ENCODE measurements at regions not wholly inside any gene's neighbourhood (a gene's known extent, or its start where the extent isn't known, plus 50 kb on each side); places are given as distances from the start of the nearest gene placed in this dataset.

- Histone ChIP-seq H3K27ac (no peak overlapping the region), H3K4me1 (peaks cover 0 to under 1% (median 0%) of the 10 kb centered on the region in 4 donors), H3K4me3 (no peak overlapping the region), H3K9me3 (no peaks in the 10 kb centered on the region), H3K36me3 (no peaks in the 10 kb centered on the region), H3K27me3 (no peaks in the 10 kb centered on the region)
- no peak for DNase-seq
- ATAC-seq: no peak
- TF ChIP-seq POLR2A (IDR thresholded peaks at IDR 0.05) (no peak), CTCF (IDR thresholded peaks at IDR 0.05) (no peak)
- intact Hi-C loops (cut with DNase I): no loop called here
- WGBS (ENCODE audit: insufficient coverage, low coverage, low lambda C conversion rate, missing lambda C conversion rate): no CpG with 5 or more reads among the region's 1 CpG
These were observed 95.9 kb downstream of the XCL2 start for GRCh38 chr1:168447871-168448270.

- Histone ChIP-seq H3K27me3 (no peaks in the 10 kb centered on the region), H3K27ac (no peak overlapping the region), H3K4me1 (no peaks in the 10 kb centered on the region), H3K36me3 (no peaks in the 10 kb centered on the region), H3K9me3 (no peaks in the 10 kb centered on the region), H3K4me3 (no peak overlapping the region)
- DNase-seq: no peak
- ATAC-seq: no peak
- WGBS (ENCODE audit: insufficient coverage, low coverage, low lambda C conversion rate, missing lambda C conversion rate): 80% methylated on average over 5 of the region's 5 CpGs
- TF ChIP-seq CTCF (IDR thresholded peaks at IDR 0.05) (no peak), POLR2A (IDR thresholded peaks at IDR 0.05) (no peak)
- intact Hi-C loops (cut with DNase I): no loop called here
These were observed 97.7 kb downstream of the XCL2 start for GRCh38 chr1:168446081-168446480.

GRCh38 chr1:168443899-168444298, 99.9 kb downstream of the XCL2 start:
- Histone ChIP-seq H3K27ac (no peak overlapping the region), H3K4me1 (no peaks in the 10 kb centered on the region), H3K36me3 (no peaks in the 10 kb centered on the region), H3K4me3 (no peak overlapping the region), H3K27me3 (no peaks in the 10 kb centered on the region), H3K9me3 (no peaks in the 10 kb centered on the region)
- intact Hi-C loops (cut with DNase I): no loop called here
- ATAC-seq (no peak), DNase-seq (no peak)
- TF ChIP-seq CTCF (IDR thresholded peaks at IDR 0.05): no peak
- TF ChIP-seq POLR2A (IDR thresholded peaks at IDR 0.05): no peak
- 68% methylated on average over 4 of the region's 5 CpGs for WGBS (ENCODE audit: insufficient coverage, low coverage, low lambda C conversion rate, missing lambda C conversion rate)

- H3K27me3 ChIP-seq: no peaks in the 10 kb centered on the region
- H3K27ac ChIP-seq: no peak overlapping the region
- intact Hi-C loops (cut with DNase I): no loop called here
- no peak overlapping the region for H3K4me3 ChIP-seq
- TF ChIP-seq CTCF (IDR thresholded peaks at IDR 0.05) (no peak), POLR2A (IDR thresholded peaks at IDR 0.05) (no peak)
- no peaks in the 10 kb centered on the region for H3K4me1 ChIP-seq
- no peaks in the 10 kb centered on the region for H3K9me3 ChIP-seq
- WGBS (ENCODE audit: insufficient coverage, low coverage, low lambda C conversion rate, missing lambda C conversion rate): 85% methylated on average over 3 of the region's 3 CpGs
- DNase-seq (no peak), ATAC-seq (no peak)
- no peaks in the 10 kb centered on the region for H3K36me3 ChIP-seq
These were observed 100.4 kb downstream of the XCL2 start for GRCh38 chr1:168443356-168443755.

GRCh38 chr1:168442931-168443330, 100.9 kb downstream of the XCL2 start:
- Histone ChIP-seq H3K9me3 (no peaks in the 10 kb centered on the region), H3K27me3 (no peaks in the 10 kb centered on the region), H3K27ac (no peak overlapping the region), H3K36me3 (no peaks in the 10 kb centered on the region), H3K4me1 (no peaks in the 10 kb centered on the region), H3K4me3 (no peak overlapping the region)
- no peak for ATAC-seq
- 100% methylated on average over 1 of the region's 2 CpGs for WGBS (ENCODE audit: insufficient coverage, low coverage, low lambda C conversion rate, missing lambda C conversion rate)
- TF ChIP-seq POLR2A (IDR thresholded peaks at IDR 0.05) (no peak), CTCF (IDR thresholded peaks at IDR 0.05) (no peak)
- intact Hi-C loops (cut with DNase I): no loop called here
- no peak for DNase-seq

Measured in right lobe of liver (tissue), 6 donors.